ENCODE measurements at regions not wholly inside any gene's neighbourhood (a gene's known extent, or its start where the extent isn't known, plus 50 kb on each side); places are given as distances from the start of the nearest gene placed in this dataset.

- TF ChIP-seq, protein P1, sequence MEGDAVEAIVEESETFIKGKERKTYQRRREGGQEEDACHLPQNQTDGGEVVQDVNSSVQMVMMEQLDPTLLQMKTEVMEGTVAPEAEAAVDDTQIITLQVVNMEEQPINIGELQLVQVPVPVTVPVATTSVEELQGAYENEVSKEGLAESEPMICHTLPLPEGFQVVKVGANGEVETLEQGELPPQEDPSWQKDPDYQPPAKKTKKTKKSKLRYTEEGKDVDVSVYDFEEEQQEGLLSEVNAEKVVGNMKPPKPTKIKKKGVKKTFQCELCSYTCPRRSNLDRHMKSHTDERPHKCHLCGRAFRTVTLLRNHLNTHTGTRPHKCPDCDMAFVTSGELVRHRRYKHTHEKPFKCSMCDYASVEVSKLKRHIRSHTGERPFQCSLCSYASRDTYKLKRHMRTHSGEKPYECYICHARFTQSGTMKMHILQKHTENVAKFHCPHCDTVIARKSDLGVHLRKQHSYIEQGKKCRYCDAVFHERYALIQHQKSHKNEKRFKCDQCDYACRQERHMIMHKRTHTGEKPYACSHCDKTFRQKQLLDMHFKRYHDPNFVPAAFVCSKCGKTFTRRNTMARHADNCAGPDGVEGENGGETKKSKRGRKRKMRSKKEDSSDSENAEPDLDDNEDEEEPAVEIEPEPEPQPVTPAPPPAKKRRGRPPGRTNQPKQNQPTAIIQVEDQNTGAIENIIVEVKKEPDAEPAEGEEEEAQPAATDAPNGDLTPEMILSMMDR (IDR thresholded peaks at IDR 0.05): no peak
- no peak for TF ChIP-seq POLR2A (IDR thresholded peaks at IDR 0.05)
These were observed 114.2 kb upstream of the THRB start for GRCh38 chr3:24608701-24609390.
